GM21723 (cell line): ENCODE measurements at regions not wholly inside any gene's neighbourhood (a gene's known extent, or its start where the extent isn't known, plus 50 kb on each side); places are given as distances from the start of the nearest gene placed in this dataset.
"Not testable (repeated sequence)": the region's sequence is repeated elsewhere in the genome, so short reads cannot be mapped to it uniquely, and the experiment has no call there.

ENCODE experiments used
- ATAC-seq: cut with Tn5 transposase; IDR thresholded peaks from one replicate; pipeline ENCODE4 v1.9.1; 2021; ENCODE audit warnings: mild to moderate bottlenecking, moderate library complexity; ENCODE audit not compliant: unreplicated experiment

DNA sequence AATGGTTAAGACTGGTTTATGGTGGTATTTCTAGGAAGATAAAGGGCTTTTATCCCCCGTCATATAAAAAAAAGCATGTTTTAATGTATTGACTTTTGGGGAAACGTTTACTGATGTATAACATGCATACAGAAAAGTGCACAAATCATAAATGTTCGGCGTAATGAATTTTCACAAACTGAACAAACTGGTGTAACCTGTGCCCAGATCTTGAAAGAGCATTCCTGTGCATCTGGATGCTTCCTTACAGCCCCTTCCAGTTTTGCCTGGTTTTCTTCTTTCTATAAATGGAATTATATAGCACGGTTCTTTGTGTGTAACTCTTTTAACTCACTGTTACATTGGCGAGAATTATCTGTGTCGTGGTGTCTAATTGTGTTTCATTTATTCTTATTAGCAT lies 693.8 kb upstream of the TBX3 start:
- ATAC-seq, result no peak

DNA sequence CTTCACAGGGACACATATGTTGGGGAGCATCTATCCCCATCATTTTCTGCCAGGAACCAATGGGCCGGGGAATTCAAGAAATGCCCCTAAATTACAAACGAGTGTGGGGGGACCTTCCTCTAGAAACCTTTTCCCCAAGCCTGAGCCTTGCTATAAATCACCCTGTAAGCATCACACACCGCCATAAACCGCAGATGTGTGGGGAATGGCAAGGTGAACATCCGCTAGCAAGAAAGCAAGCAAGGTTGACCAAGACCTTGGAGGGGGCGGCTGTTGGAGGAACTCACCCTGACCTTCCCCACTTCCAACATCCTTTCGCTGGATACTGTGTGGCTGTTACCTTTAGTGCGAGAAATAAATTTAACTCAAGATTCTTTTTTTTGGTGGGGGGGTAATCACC lies 693.3 kb upstream of the TBX3 start:
- no peak for ATAC-seq

DNA sequence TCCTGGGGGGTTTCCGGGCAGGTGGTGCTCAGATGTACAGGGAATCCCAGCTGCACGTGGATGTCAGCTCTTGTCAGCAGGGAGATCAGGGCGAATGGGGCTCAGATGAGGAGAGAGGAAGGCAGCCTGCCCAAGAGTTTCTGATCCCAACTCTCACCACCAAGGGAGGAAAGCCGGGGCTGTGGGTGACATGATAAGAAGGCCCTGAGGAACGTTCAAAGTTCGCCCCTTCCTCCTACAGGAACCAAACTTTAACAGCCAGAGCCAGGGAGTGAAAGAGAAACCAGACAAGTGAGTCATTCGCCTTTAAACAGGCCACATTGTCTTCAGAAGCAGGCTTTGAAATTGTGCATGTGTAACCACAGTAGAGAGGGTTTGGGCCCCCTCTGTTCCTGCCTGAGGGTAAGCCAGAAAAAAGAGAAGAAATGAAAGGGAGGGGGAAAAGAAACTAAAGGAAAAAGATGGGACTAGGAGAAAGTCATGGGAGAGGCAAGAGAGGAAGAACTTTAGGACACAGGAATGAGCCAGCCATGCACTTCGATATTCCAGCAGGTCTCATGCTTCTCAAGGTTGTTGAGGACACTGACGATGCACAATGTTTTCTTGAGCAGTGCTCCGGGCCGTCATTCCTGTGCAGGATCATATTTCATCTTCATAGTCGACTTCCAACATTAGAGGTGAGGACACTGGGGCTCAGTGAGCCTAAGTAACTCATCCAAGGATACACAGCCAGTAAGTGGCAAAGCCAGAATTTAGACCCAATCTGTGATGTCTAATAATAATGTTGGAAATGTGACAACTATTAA lies 691.4 kb upstream of the TBX3 start:
- ATAC-seq, result peak; percentile 96

DNA sequence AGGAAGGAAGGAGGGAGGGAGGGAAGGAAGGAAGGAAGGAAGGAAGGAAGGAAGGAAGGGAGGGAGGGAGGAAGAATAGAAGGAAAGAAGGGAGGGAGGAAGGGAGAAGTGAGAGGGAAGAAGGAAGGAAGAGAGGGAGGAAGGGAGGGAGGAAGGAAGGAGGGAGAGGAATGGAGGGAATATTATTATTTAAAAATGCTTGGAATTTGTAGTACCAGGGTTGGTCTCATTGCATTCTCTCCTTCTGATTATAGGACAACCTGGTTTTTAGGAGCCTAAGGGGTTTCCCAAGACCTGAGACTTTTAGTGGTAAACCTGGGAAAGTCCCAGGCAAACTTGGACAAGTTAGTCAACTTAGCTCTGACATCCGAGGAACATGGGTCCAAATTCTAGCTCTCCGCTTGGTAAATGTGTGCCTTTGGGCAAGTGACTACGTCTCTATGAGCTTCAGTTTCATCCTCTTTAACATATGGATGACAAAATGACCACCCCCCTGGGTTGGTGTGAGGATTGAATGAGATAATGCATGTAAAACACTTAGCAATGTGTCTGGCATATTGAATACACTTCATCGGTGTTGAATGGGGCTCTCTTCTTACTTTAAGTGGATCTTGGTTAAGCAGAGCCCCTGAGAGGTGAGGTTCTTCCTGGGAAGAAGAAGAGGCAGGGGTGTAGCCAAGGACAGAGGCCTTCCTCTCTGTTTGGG lies 690.7 kb upstream of the TBX3 start:
- peak; percentile 5 for ATAC-seq

DNA sequence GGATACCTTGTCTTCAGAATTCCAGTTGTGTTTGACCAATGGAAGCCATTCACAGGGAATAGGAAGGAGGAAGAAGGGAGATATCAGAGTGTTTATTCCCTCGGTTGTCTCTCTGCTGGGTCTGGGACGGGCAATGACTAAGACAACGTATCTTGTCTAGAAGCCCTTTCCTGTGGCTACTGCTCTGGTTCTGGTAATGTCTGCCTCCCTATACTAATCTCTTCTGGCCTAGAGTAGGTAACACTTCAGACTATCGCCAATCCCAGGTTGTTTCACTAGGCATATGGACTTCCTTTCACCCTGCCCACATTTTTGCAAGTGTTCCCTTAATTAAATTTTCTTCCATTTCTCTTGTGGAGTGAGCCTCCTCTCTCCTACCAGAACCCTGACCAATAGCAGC lies 687.7 kb upstream of the TBX3 start:
- no peak for ATAC-seq

DNA sequence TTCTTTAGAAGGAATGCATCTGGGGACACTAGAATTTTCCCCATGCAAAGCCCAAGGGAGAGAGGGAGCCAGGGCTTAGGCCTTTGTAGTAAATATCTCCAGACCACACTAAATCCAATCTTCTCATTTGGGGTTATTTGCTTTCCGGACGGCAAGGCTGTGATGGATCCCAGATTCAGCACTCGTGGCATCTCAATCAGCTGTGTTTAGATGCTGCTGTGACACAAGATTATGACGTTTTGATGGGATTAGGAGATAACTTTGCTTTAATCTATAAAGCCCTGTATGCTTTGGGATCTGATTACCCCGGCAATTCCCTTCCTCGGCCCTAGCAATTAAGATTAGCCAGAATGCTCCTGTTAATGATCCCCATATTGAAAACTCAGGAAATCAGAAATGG lies 686.7 kb upstream of the TBX3 start:
- no peak for ATAC-seq

DNA sequence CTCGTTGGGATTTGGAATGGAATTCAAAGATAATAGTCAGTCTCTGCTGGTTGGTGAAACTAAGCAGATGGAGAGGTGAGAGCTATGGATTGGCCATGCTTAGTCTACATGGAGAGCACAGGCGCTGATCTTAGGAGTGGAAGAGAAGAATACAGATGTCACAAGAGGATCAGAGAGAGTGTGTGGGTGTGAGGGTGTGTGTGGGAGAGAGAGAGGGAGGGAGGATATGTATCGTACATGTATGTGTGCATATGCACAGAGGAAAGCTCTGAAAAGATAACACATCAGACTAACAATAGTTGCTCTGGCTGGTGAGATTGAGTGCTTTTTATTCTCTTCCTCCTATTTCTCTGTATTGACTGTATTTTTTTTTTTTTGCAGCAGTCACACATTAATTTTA lies 686.2 kb upstream of the TBX3 start:
- no peak for ATAC-seq

DNA sequence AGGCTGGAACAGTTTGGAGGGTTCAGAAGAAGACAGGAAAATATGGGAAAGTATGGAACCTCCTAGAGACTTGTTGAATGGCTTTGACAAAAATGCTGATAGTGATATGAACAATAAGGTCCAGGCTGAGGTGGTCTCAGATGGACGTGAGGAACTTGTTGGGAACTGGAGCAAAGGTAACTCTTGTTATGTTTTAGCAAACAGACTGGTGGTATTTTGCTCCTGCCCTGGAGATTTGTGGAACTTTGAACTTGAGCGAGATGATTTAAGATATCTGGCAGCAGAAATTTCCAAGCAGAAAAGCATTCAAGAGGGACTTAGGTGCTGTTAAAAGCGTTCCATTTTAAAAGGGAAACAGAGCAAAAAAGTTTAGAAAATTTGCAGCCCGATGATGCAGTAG lies 682.3 kb upstream of the TBX3 start:
- ATAC-seq, result not testable (repeated sequence)

DNA sequence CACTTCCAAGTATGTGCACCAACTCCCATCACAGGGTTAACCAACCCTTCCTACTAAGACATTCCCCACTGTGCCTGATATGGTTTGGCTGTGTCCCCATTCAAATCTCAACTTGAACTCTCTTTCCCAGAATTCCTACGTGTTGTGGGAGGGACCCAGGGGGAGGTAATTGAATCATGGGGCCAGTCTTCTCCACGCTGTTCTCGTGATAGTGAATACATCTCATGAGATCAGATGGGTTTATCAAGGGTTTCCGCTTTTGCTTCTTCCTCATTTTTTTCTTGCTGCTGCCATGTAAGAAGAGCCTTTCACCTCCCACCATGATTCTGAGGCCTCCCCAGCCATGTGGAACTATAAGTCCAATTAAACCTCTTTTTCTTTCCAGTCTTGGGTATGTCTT lies 681.8 kb upstream of the TBX3 start:
- ATAC-seq, result not testable (repeated sequence)

DNA sequence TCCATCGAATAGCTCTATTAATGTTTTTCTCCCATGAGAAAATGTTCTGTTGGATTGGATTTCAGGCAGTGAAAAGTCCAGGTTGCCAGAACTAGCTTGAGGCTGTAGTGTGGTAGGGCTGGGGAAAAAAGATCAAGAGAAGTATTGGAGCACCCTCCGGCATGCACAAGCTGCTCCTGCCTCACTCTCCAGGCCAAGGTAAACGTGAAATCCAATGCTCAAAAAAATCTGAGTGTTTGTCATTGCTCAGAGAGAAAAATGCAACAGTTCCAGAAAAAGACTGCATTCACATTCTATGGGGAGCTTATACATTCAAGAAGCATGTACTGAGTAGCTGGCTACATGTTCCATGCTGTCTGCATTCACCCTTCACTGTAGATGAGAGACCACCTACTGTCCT lies 680.9 kb upstream of the TBX3 start:
- no peak for ATAC-seq

DNA sequence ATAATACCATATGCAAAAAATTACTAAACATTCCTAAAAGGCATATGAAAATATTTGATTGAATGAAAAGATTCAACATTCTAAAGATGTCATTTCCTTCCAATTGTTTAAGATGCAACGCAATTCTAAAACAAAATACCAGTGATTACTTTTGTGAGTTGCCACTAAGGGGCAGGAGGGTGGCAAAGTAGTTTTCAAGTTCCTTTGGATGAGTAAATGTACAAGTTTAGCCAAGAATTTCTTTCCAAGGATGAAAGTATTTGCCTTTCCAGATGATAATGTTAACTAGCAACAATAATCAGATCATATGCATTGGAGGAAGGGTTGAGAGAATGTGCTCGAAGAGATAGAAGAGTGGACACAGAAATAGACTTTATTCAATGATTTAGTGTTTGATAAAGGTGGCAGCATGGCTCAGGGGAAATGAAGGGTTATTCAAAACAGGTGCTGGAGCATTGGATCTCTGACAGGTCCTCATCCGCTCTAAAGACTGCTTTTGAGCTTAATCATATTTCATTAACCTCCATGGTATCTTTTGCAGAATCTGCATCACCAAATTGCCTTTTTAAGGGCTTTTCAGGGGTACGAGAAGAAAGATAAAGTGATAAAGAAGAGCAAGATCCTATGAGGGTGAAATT lies 678.5 kb upstream of the TBX3 start:
- no peak for ATAC-seq

DNA sequence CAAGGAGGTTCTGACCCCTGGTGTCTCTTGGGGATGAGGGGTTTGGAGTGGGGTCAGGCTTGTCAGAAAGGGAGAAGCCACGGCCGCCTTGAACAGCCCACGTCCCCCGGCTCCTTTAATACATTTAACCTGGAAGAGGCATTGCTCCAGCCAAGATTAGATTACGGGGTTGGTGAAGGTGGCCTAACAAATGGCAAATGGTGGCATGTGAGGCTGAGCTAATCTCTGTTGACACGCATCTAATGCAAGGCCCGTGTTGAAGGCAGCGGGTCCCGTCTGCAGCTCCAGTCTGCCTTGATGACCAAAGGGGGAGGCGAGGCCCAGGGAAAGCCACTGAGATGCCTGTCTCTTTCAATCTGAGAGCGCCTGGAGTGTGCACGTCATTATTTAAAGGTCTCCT lies 673.7 kb upstream of the TBX3 start:
- ATAC-seq, result no peak

DNA sequence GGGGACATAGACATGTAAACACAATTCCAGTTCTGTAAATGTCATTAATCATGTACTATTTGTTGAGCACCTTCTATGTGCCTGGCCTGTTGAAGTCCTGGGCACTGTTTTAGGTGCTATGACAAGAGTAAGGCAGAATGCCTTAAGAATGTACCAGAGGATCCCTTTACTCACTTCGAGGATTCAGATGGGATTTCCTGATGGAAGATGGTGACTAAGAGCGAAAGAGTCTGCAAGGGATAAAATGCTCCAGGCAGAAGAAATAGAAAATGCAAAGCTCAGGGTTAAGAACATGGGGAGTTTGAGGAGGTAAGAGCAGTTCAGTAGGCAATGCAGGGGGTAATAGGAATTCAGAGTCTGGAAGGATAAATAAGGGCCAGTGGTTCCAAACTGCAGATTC lies 671.3 kb upstream of the TBX3 start:
- ATAC-seq, result no peak

DNA sequence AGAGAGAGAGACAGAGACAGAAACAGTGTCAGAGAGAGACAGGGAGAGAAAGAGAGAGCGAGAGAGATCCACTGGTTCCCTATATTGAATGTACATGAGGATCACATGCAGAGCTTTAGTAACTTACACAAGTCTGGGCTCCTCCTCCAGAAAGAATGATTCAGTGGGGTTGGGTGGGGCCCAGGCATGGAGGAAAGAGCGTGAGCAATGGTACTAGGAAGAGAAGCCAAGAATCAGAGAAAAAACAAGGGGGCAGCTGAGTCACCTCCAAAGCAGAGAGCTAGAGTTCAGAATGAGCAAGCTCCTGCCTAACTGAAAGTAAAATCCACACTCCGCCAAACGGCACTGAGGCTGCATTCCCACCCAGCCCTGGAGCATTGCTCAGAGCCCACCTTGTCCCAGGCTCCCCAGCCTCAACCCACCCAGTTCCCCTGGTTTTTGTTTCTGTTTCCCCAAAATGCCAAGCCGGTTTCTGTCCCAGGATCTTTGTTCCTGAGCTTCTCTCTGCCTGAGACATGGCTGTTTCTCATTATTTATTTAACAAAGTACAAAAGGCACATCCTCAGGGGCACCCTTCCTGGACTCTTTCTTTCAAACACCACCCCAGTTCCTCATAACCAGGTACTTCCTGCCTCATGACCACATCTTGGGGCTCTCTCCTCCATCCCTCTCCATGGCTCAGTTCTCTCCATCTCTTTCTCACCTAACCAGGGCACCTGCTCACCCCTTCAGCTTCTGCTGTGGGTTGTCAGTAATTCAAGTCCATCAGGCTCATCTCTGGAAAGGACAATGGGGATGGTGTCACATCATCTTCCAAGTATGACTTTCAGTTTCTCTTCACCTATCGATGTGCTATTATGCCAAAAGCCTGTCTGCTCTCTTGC lies 670.3 kb upstream of the TBX3 start:
- no peak for ATAC-seq

DNA sequence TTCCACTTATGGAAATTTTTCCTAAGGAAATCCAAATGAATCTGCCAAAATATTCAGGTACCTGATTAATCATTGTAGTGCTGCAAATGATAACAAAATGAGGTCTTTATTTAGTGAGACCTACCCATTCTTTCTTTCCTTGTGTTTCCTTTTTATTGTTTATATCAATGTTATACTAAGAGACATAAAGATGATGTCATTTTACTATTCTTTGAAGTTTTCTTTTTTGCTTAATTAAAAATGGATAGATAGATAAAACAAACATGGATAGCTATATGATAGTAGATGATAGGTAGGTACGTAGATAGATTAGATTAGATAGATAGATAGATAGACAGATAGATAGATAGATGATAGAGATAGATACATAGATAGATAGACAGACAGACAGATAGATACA lies 669.5 kb upstream of the TBX3 start:
- ATAC-seq, result no peak

DNA sequence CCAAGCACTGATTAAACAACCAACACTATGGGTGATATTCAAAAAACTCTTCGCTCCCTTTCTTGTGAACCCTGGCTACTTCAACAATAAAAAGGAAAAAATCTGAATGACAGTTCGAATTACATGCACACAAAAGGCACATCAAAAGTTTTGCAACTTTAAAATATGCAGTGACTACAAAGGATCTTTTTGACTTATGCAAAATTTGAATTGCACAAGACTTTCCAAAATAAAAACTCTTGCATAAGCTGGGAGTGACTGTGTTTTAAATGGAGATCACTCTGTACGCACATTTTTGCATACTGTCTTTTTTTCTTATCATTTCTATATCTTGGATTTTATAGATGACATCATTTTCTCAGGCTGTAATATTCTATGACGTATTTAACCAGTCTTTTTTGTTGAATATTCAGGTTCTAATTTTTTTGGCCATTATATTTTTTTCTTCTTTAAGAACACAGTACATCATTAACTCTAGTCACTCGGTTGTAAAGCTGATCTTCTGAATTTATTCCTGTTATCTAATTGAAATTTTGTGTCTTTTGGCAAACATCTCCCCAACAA lies 667.6 kb upstream of the TBX3 start:
- no peak for ATAC-seq

DNA sequence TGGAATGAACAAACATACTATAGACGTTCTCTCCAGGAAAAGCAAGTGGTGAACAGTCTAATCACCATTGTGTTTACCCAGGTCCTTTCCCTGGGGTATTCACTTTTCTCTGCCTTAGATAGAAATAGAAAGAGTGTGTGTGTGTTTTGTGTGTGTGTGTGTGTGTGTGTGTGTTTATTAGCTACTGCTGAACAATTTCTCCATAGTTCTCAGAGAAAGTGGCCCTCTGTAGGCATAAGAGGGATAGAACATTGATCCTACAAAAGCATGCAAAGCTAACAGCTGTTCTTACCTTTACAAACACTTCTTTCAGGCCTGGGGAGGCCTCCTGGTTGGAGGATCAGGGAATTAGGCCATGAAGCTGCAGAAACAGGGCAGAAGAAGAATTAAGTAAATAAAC lies 665.7 kb upstream of the TBX3 start:
- no peak for ATAC-seq

DNA sequence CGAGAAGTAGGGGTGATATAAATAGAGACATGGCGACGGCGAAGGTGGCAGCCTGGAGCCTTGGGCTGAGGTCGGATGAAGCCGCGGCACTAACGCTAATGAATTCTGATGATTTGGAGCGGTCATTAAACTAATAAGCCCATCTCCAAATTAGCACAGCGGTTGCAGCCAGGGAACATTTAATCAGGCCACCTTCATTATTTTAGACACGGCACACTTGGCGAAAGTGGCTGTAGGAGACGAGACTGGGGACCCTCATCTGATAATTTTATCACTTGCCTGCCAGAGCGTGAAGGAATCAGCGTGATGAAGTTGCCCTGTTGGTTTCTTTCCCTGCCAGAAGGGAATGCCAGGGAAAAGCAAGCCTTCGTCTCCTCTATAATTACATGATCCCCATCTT lies 664.3 kb upstream of the TBX3 start:
- no peak for ATAC-seq

DNA sequence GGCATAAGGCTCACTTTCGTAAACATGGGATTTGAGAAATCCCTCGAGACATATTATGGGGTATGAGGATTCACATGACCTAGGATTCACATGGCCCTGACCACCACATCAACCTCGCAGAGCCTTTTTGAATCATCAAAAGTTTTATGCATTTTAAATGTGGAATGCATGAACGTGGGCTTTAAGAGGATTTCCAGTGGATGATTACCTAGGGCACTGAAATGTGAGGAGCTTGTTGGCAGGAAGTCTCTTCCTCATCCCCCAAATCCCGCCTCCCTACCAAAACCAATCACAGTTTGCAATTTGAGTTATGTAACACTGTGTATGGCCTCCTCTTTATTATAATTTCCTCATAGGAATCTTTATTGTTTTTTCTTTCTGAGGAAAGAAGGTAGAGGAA lies 659.6 kb upstream of the TBX3 start:
- no peak for ATAC-seq

DNA sequence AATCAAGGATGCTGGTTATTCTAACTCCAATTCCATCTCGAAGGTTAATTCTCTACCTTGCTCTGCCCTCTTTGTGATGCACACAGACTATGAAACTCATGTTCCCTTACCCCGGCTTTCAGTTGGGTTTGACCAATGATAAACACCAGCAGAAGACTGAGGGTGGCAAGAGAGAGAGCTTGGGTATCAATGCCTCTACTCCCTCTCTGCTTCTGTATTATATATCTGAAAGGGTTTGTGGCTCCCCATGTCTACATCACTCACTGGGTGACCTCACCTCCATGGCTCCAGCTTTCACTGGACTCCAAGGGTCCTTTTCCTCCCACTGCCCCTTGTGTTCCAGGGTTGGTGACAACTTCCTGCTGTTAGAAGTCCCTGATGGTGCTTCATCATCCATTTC lies 659.0 kb upstream of the TBX3 start:
- ATAC-seq, result no peak

DNA sequence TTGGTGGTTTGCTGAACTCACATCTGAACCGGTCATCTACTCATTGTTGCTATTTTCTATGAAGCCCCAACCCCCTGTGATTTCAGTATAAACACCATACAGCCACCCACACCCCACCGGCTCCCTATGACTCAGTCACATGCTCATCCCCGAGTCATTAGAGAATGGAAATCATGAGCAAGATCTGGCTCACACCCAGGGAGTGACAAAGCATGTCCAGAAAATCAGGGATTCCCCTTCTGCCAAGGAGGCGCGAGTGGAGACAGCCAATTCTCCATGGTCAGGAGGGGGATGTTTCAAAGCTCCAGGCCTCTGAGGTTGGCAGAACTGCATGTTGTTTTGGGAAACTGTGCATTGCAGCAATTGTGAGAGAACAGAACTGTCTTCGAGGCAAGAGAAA lies 657.5 kb upstream of the TBX3 start:
- no peak for ATAC-seq
